Heart left ventricle (tissue), 16 donors: ENCODE measurements at regions not wholly inside any gene's neighbourhood (a gene's known extent, or its start where the extent isn't known, plus 50 kb on each side); places are given as distances from the start of the nearest gene placed in this dataset.

Source experiments
- ATAC-seq, 4 donors: fragments of 200-7000 bp; cut with Tn5 transposase; one replicate each; pipeline ENCODE4 v1.9.1; 2020 to 2022; ENCODE audit warnings: moderate library complexity in 4 of 4, mild to moderate bottlenecking in 3 of 4, moderate number of reproducible peaks in 1 of 4
- DNase-seq, 5 donors: peaks; one replicate each; pipeline ENCODE4 v3.0.0-alpha.2; 2020
- H3K27ac ChIP-seq, 12 donors: fragments of 200-600 bp; sonication (generic) in 4 of 12; one replicate each; pipeline versions ENCODE4 v1.5.0 to v1.8.0; 2016 to 2022; ENCODE audit warnings: mild to moderate bottlenecking in 2 of 12
- H3K27me3 ChIP-seq, 9 donors: fragments of 200-600 bp; sonication (generic) in 2 of 9; one replicate each; pipeline versions ENCODE4 v1.5.1 to v1.8.0; 2016 to 2022; ENCODE audit warnings: mild to moderate bottlenecking in 3 of 9
- H3K36me3 ChIP-seq, 9 donors: fragments of 200-600 bp; sonication (generic) in 2 of 9; one replicate each; pipeline versions ENCODE4 v1.5.0 to v1.8.0; 2018 to 2022; ENCODE audit warnings: mild to moderate bottlenecking in 2 of 9
- H3K4me1 ChIP-seq, 12 donors: fragments of 200-600 bp; sonication (generic) in 4 of 12; one replicate each; pipeline versions ENCODE4 v1.5.0 to v1.8.0; 2016 to 2022; ENCODE audit warnings: mild to moderate bottlenecking in 3 of 12
- H3K4me3 ChIP-seq, 12 donors: fragments of 200-600 bp; sonication (generic) in 4 of 12; one replicate each; pipeline versions ENCODE4 v1.5.0 to v1.8.0; 2017 to 2022; ENCODE audit warnings: mild to moderate bottlenecking in 9 of 12, moderate library complexity in 4 of 12
- H3K9me3 ChIP-seq, 12 donors: fragments of 200-600 bp; sonication (generic) in 4 of 12; one replicate each; pipeline versions ENCODE4 v1.5.0 to v1.8.0; 2016 to 2022; ENCODE audit warnings: mild to moderate bottlenecking in 1 of 12
- POLR2A ChIP-seq, 2 donors: fragments of 450-650 bp; IDR thresholded peaks; one replicate each; pipeline ENCODE4 v1.6.1; 2017; ENCODE audit warnings: antibody characterized with exemption in 2 of 2, mild to moderate bottlenecking in 2 of 2, moderate library complexity in 2 of 2
- WGBS, 4 donors: extraction: QIAGEN DNeasy Blood & Tissue Kit in 2 of 4; methylation state at CpG; one replicate each; pipeline versions ENCODE4 v1.1.5 to v1.1.7; 2013 to 2018; 5-methylcytosine and 5-hydroxymethylcytosine counted together
- intact Hi-C, 10 donors: fragments of 100-400 bp; cut with DNase I; formaldehyde crosslinking; loops; one replicate each; pipeline versions ENCODE4 v1.11.1 to v1.14.2; 2022
- TF ChIP-seq, protein P1 (sequence below), 12 donors: fragments of 200-600 bp; sonication (generic) in 4 of 12; IDR thresholded peaks; one replicate each; pipeline versions ENCODE4 v1.5.0 to v1.8.0; 2018 to 2022; ENCODE audit warnings: antibody characterized with exemption in 12 of 12, mild to moderate bottlenecking in 5 of 12
- donor health status: ischemic (EF 13 %, LVEDD 7.1; RV severe dilation, severe dysfunction).
- donor health status: healthy with polysubstance abuse.
- donor health status: DM: no; HTN: yes; CAD: no.
- donor health status: DM: no; HTN: no; CAD: no.
- donor health status: ischemic (EF 25% LVEDD 6.9; RV normal size, moderate dysfunction).
- donor health status: ischemic (EF 25% LVEDD 5.7; RV mildly dilated, moderate dysfunction).
- donor health status: healthy.
- donor health status: DM: yes; HTN: yes; CAD: no.
- donor health status: ischemic (EF 35%, LVEDD 5.7; RV mildly dilated, moderate dysfunction).
- donor health status: nonischemic (EF 11% LVEDD 7.7; RV severe dilation, severe dysfunction).
- donor health status: DM: yes; HTN: yes; CAD: no.
- donor health status: PGD.
- donor health status: ischemic (EF 29% LVEDD 5.4; RV normal size, mild dysfunction).
- donor health status: nonischemic (EF 23%, LVEDD 6.1; RV moderate dilation, normal function).

DNA sequence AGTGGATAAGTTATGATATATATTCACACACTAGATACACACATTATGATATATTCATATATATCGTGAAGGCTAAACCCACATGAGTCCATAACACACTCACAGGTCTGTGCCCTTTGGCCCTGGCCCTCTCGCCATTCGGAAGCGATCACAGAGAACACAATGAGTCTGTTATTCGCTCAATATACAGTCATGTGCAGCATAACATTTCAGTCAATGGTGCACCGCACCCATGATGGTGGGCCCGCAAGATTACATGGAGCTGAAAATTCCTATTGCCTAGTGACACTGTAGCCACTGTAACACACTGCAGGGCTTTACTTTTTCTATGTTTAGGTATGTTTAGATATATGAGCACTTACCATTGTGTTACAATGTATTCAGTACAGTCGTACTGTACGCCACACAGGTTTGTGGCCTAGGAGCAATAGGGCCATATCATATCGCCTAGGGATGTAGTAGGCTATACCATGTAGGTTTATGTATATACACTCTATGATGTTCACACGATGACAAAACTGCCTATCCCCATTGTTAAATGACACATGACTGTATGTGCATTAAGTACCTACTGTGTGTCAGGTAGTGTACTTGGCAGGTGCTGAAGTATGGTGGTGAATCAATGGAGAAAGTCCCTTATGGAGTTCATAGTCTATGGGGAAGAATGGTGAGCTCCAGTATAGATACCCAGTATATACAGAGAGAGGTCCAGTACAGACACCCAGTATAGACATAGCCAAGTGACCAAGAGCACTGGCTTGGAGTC, 198.8 kb upstream of the KLF14 start:
- 87 to 90% (median 88%) methylated on average over 11 of the region's 11 CpGs for WGBS, 4 donors
- H3K4me1 ChIP-seq = peaks cover 0 to 57% (median 27%) of the 10 kb centered on the region in 12 donors
- no peak for ATAC-seq
- DNase-seq = no peak
- no peaks in the 10 kb centered on the region for H3K9me3 ChIP-seq
- intact Hi-C loops = no loop called here
- no peak overlapping the region for H3K4me3 ChIP-seq
- no peaks in the 10 kb centered on the region for H3K27me3 ChIP-seq
- TF ChIP-seq POLR2A (IDR thresholded peaks at IDR 0.05) = no peak
- TF ChIP-seq, protein P1, sequence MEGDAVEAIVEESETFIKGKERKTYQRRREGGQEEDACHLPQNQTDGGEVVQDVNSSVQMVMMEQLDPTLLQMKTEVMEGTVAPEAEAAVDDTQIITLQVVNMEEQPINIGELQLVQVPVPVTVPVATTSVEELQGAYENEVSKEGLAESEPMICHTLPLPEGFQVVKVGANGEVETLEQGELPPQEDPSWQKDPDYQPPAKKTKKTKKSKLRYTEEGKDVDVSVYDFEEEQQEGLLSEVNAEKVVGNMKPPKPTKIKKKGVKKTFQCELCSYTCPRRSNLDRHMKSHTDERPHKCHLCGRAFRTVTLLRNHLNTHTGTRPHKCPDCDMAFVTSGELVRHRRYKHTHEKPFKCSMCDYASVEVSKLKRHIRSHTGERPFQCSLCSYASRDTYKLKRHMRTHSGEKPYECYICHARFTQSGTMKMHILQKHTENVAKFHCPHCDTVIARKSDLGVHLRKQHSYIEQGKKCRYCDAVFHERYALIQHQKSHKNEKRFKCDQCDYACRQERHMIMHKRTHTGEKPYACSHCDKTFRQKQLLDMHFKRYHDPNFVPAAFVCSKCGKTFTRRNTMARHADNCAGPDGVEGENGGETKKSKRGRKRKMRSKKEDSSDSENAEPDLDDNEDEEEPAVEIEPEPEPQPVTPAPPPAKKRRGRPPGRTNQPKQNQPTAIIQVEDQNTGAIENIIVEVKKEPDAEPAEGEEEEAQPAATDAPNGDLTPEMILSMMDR (IDR thresholded peaks at IDR 0.05) = no peak
- no peak overlapping the region for H3K27ac ChIP-seq
- peaks cover 0 to 27% (median 14%) of the 10 kb centered on the region in 9 donors for H3K36me3 ChIP-seq

DNA sequence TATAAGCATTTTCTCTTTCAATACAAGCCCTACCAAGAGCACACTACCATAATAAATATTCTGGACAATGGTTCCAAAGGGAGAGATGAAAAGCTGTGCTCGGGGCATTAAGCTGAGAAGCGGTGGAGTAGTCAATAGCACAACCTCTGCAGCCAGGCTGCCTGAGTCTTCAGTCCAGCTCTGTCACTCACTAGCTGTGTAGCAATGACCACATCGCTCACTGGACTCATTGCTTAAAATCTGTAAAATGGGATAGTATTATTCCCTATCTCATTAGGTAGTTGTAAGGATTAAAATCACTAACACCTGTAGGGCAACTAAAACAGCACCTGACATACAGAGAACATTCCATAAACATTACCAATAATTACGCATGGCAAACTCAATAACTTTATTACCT, 199.9 kb upstream of the KLF14 start:
- DNase-seq = no peak
- Histone ChIP-seq H3K27me3 (no peaks in the 10 kb centered on the region), H3K4me1 (peaks cover 0 to 57% (median 28%) of the 10 kb centered on the region in 12 donors), H3K36me3 (peaks cover 0 to 25% (median 14%) of the 10 kb centered on the region in 9 donors), H3K27ac (no peak overlapping the region), H3K4me3 (no peak overlapping the region), H3K9me3 (no peaks in the 10 kb centered on the region)
- no peak for ATAC-seq
- TF ChIP-seq POLR2A (IDR thresholded peaks at IDR 0.05) = no peak
- TF ChIP-seq, protein P1 (IDR thresholded peaks at IDR 0.05) = no peak
- 87 to 99% (median 96%) methylated on average over 4 of the region's 4 CpGs for WGBS, 4 donors
- intact Hi-C loops = no loop called here

DNA sequence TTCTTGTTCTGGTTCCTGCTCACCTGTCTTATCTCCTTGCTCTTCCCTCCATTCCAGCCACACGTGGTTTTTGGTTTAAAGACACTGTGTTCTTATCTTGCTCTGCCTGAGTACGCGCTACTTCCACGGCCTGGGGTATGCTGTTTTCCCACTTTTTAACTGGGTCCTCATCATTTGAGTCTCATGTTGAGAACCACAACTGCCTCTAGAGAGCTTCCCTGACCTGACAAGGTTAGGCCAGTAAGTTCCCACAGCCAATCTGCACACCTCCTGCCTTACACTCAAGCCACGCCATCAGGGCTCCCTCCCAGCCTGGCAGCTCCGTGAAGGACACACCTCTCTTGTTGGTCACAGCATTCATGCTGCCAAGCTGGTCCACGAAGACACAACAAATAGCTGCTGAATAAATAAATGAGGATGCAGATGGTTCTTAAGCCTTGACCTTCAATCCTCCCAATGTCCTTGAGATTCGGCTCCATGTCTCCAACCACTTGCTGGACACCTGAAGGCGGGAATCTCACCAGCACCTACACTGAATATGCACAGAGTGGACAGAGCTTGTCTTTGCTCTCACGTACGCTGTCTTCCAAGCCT, 201.7 kb upstream of the KLF14 start:
- Histone ChIP-seq H3K36me3 (peaks cover 0 to 28% (median 14%) of the 10 kb centered on the region in 9 donors), H3K27ac (peak overlapping the region in 1 of 12 donors; percentile 7), H3K4me3 (no peak overlapping the region), H3K4me1 (peaks cover 0 to 57% (median 29%) of the 10 kb centered on the region in 12 donors), H3K27me3 (no peaks in the 10 kb centered on the region), H3K9me3 (no peaks in the 10 kb centered on the region)
- ATAC-seq (peak in 1 of 4 donors; percentile 29), DNase-seq (no peak)
- WGBS, 4 donors = 88 to 93% (median 89%) methylated on average over 11 of the region's 11 CpGs
- intact Hi-C loops = no loop called here
- TF ChIP-seq POLR2A (IDR thresholded peaks at IDR 0.05) = no peak
- TF ChIP-seq, protein P1 (IDR thresholded peaks at IDR 0.05) = no peak

DNA sequence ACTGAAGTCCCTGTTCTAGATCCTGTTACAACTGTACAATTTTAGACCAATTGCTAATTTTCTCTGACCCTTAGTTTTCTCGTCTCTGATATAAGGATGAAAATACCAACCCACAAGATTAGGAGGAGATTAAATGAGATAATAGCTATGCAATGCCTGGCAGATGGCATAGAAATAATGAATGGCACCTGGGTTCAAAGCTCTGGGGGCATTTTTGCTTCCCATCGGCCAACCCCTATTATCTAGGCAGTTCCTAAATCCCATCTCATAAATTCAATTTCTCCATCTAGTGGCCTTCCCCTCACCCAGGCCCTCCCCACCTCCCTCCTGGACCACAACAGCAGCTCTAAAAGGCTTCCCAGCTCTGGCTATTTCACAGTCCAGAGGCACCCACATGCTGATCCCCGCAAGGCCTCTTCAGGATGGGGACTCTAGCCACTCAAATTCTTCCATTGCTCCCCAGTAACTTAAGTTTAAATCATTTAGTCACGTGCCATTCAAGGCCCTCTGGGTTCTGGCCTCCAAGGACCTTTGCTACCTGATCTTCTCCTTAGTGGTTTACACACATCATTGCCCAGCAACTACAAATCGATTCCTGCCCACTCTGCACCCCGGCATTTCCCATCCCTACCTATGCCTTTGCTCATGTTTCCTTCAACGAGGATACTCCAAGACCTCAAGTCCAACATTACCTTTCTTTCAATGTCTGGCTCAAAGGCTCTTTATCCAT, 202.4 kb upstream of the KLF14 start:
- no peak for ATAC-seq
- H3K4me1 ChIP-seq = peaks cover 0 to 57% (median 28%) of the 10 kb centered on the region in 12 donors
- 83 to 95% (median 88%) methylated on average over 7 of the region's 7 CpGs for WGBS, 4 donors

More for the DNA sequence above, 202.4 kb upstream of the KLF14 start:
- H3K4me3 ChIP-seq = no peak overlapping the region
- H3K27ac ChIP-seq = peak overlapping the region in 1 of 12 donors; percentile 7
- no peak for TF ChIP-seq POLR2A (IDR thresholded peaks at IDR 0.05)
- TF ChIP-seq, protein P1 (IDR thresholded peaks at IDR 0.05) = no peak
- intact Hi-C loops = no loop called here
- peaks cover 0 to 35% (median 14%) of the 10 kb centered on the region in 9 donors for H3K36me3 ChIP-seq
- no peaks in the 10 kb centered on the region for H3K27me3 ChIP-seq
- DNase-seq = no peak
- H3K9me3 ChIP-seq = no peaks in the 10 kb centered on the region
